Naive thymus-derived CD8-positive, alpha-beta T cell (primary cell): ENCODE measurements at regions not wholly inside any gene's neighbourhood (a gene's known extent, or its start where the extent isn't known, plus 50 kb on each side); places are given as distances from the start of the nearest gene placed in this dataset.
"Not testable (repeated sequence)": the region's sequence is repeated elsewhere in the genome, so short reads cannot be mapped to it uniquely, and the experiment has no call there.

Experiments used
- ATAC-seq, 2 donors: fragments of 150-1000 bp; cut with Tn5 transposase in 1 of 2; sonication (Bioruptor Pico), chemical (Tn5 transposase) in 1 of 2; 1 replicate in 1 of 2; 2 replicates in 1 of 2; pipeline ENCODE4 v1.10.0; 2021; ENCODE audit warnings: mild to moderate bottlenecking in 2 of 2, moderate library complexity in 2 of 2
- POLR2A ChIA-PET: fragments of 350-600 bp; sonication (Branson Sonifier 250); formaldehyde crosslinking; loops from one replicate; lab custom pipeline; 2021; ENCODE audit warnings: antibody characterized with exemption; lab: Charles Lee
- DNase-seq, 10 donors: peaks; one replicate each; pipeline versions ENCODE4 v3.0.0 to v3.0.0-alpha.2; 2020 to 2022
- H3K27ac Mint-ChIP-seq, 10 donors: one replicate each; pipeline ENCODE4 v1.8.0; 2020 to 2022; ENCODE audit warnings: mild to moderate bottlenecking in 10 of 10, mixed read lengths in 10 of 10, moderate library complexity in 4 of 10, inconsistent platforms in 1 of 10
- H3K27me3 Mint-ChIP-seq, 5 donors: one replicate each; pipeline ENCODE4 v1.8.0; 2021 to 2022; ENCODE audit warnings: mixed read lengths in 5 of 5
- H3K36me3 Mint-ChIP-seq, 3 donors: one replicate each; pipeline ENCODE4 v1.8.0; 2020 to 2022; ENCODE audit warnings: mixed read lengths in 3 of 3, mild to moderate bottlenecking in 2 of 3, inconsistent platforms in 1 of 3
- H3K4me1 Mint-ChIP-seq, 4 donors: one replicate each; pipeline ENCODE4 v1.8.0; 2021 to 2022; ENCODE audit warnings: mixed read lengths in 4 of 4
- H3K4me3 Mint-ChIP-seq, 10 donors: one replicate each; pipeline ENCODE4 v1.8.0; 2020 to 2022; ENCODE audit warnings: mild to moderate bottlenecking in 10 of 10, mixed read lengths in 10 of 10, moderate library complexity in 6 of 10, inconsistent platforms in 1 of 10
- H3K9me3 Mint-ChIP-seq, 9 donors: one replicate each; pipeline ENCODE4 v1.8.0; 2020 to 2022; ENCODE audit warnings: mixed read lengths in 9 of 9, mild to moderate bottlenecking in 3 of 9, inconsistent platforms in 1 of 9, moderate library complexity in 1 of 9

DNA sequence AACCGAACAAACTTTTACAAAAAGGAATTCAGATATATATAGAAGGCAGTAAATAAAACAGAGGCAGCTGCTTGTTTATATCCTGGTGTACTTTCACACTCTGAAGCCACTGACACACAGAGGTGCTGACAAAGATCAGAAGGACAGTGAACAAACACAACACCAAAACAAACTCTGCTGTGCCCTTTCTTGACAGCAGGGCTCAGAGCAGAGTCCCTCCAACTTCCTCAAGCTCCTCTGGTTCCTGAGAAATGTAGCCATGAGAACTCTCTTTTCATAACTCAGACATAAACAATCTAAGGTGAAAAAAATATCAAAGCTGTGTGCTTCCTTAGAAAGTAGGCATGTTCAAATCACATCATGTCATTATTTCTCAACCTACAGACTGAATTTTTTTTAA is 1052.8 kb upstream of the SPRY2 start:
- DNase-seq (no peak), ATAC-seq (no peak)
- H3K27ac Mint-ChIP-seq, result no peak overlapping the region
- H3K27me3 Mint-ChIP-seq, result no peaks in the 10 kb centered on the region
- POLR2A ChIA-PET, result no interaction called here
- no peak overlapping the region for H3K4me3 Mint-ChIP-seq
- no peaks in the 10 kb centered on the region for H3K4me1 Mint-ChIP-seq
- peaks cover 0 to 10% (median 0%) of the 10 kb centered on the region in 3 donors for H3K36me3 Mint-ChIP-seq
- H3K9me3 Mint-ChIP-seq, result peaks cover 0 to 27% (median 10%) of the 10 kb centered on the region in 9 donors

- Mint-ChIP-seq H3K9me3 (peaks cover 0 to 33% (median 12%) of the 10 kb centered on the region in 9 donors), H3K36me3 (peaks cover 0 to 10% (median 0%) of the 10 kb centered on the region in 3 donors), H3K4me3 (no peak overlapping the region), H3K4me1 (no peaks in the 10 kb centered on the region), H3K27ac (no peak overlapping the region), H3K27me3 (no peaks in the 10 kb centered on the region)
- no peak for ATAC-seq
- POLR2A ChIA-PET, result no interaction called here
- no peak for DNase-seq
Measured at GRCh38 chr13:81393110-81393509, 1052.2 kb upstream of the SPRY2 start.

DNA sequence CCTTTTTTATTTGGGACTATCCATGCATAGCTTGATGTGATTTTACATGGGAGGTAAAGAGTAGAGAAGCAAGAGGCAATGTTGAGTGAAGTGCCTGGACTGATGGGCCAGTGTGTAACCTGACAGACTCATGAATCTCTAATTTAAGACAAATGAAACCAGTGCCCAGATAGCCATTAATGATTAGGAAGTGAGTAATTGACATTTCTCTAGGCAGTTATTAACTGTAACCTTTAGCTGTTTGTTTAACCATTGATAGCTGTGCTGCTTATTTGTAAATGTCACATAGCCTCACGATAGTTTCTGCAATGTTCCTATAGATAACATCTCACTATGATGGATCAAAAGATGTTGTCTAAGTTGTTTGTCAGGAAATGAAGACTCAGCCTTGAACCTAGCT is 1047.5 kb upstream of the SPRY2 start:
- H3K27me3 Mint-ChIP-seq, result no peaks in the 10 kb centered on the region
- peaks cover 0 to 6% (median 0%) of the 10 kb centered on the region in 3 donors for H3K36me3 Mint-ChIP-seq
- H3K27ac Mint-ChIP-seq, result no peak overlapping the region
- peaks cover 0 to 48% (median 13%) of the 10 kb centered on the region in 9 donors for H3K9me3 Mint-ChIP-seq
- POLR2A ChIA-PET, result no interaction called here
- no peak for ATAC-seq
- H3K4me3 Mint-ChIP-seq, result no peak overlapping the region
- no peaks in the 10 kb centered on the region for H3K4me1 Mint-ChIP-seq
- DNase-seq, result no peak

DNA sequence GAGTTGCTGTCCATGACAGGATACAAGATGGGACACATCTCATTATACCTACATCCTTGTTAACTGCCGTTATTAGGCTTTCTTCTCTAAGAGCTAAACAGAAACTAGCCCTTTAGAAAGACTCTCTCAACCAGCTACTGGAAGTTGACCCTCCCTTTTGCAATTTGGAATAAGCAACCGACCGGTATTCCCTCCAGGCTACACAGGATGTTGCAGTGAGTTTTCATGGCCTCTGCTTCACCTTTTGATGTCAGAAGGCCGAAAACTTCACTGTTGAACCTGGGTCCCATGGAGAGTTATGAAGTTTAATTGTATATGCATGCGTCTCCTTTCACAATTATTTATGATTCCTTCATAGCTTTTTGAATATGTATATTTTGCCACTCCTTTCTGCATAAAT is 1042.5 kb upstream of the SPRY2 start:
- H3K27me3 Mint-ChIP-seq, result no peaks in the 10 kb centered on the region
- no peaks in the 10 kb centered on the region for H3K4me1 Mint-ChIP-seq
- peaks cover 0 to 39% (median 9%) of the 10 kb centered on the region in 9 donors for H3K9me3 Mint-ChIP-seq
- POLR2A ChIA-PET, result no interaction called here
- H3K4me3 Mint-ChIP-seq, result no peak overlapping the region
- DNase-seq (no peak), ATAC-seq (no peak)
- H3K36me3 Mint-ChIP-seq, result no peaks in the 10 kb centered on the region
- no peak overlapping the region for H3K27ac Mint-ChIP-seq

- ATAC-seq, result no peak
- peaks cover 0 to 36% (median 10%) of the 10 kb centered on the region in 9 donors for H3K9me3 Mint-ChIP-seq
- DNase-seq, result no peak
- POLR2A ChIA-PET, result no interaction called here
- no peaks in the 10 kb centered on the region for H3K27me3 Mint-ChIP-seq
- no peaks in the 10 kb centered on the region for H3K4me1 Mint-ChIP-seq
- no peak overlapping the region for H3K27ac Mint-ChIP-seq
- no peaks in the 10 kb centered on the region for H3K36me3 Mint-ChIP-seq
- H3K4me3 Mint-ChIP-seq, result no peak overlapping the region
Measured at GRCh38 chr13:81382246-81382645, 1041.3 kb upstream of the SPRY2 start.

- Mint-ChIP-seq H3K27ac (no peak overlapping the region), H3K27me3 (no peaks in the 10 kb centered on the region), H3K4me1 (no peaks in the 10 kb centered on the region), H3K4me3 (no peak overlapping the region), H3K9me3 (peaks cover 0 to 34% (median 10%) of the 10 kb centered on the region in 9 donors), H3K36me3 (no peaks in the 10 kb centered on the region)
- ATAC-seq, result no peak
- no peak for DNase-seq
- POLR2A ChIA-PET, result no interaction called here
Measured at GRCh38 chr13:81381560-81381959, 1040.6 kb upstream of the SPRY2 start.

DNA sequence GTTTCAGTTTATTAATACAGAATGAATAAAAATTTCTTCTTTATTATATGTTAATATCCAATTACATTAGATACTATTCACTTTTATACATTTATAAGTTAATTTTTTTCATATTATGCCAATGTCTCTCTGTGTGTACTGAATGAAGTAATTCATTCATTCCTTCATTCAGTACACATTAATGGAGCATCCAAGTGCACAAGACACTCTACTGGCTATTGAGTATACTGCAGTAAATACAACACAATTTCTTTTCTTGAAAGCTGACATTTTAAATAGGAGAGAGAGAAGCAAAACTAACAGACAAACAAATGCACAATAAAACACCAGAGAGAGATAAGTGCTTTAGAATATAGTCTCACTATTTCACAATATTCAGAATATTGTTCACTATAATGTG is 1038.3 kb upstream of the SPRY2 start:
- Mint-ChIP-seq H3K4me3 (no peak overlapping the region), H3K27me3 (no peaks in the 10 kb centered on the region)

GRCh38 chr13:81377921-81378320 is 1037.0 kb upstream of the SPRY2 start:
- Mint-ChIP-seq H3K4me1 (no peaks in the 10 kb centered on the region), H3K4me3 (no peak overlapping the region), H3K36me3 (no peaks in the 10 kb centered on the region), H3K27me3 (no peaks in the 10 kb centered on the region), H3K9me3 (peaks cover 0 to 13% (median 8%) of the 10 kb centered on the region in 9 donors), H3K27ac (no peak overlapping the region)
- DNase-seq (no peak), ATAC-seq (no peak)
- POLR2A ChIA-PET, result no interaction called here

More for the DNA sequence above, 1038.3 kb upstream of the SPRY2 start:
- no peak for DNase-seq
- no peak for ATAC-seq
- Mint-ChIP-seq H3K27ac (no peak overlapping the region), H3K36me3 (no peaks in the 10 kb centered on the region), H3K4me1 (no peaks in the 10 kb centered on the region), H3K9me3 (peaks cover 0 to 18% (median 10%) of the 10 kb centered on the region in 9 donors)
- POLR2A ChIA-PET, result no interaction called here

DNA sequence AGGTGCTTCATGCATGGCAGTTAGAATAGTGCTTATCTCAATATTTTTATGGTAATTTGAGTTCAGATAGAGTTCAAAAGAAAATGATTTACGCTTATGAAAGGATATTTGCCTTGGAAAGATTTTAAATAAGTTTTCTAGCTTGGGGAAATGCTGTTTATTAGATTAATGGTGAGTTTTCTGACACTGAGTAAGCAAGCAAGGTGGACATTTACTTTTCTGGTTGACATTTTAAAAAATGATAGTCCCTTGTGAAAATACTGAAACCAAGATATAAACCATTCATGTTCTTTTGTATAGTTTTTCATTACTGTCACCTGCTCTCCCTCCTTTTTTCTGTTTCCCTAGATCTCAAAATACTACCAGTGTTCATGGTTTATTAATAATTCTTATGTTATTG is 1034.8 kb upstream of the SPRY2 start:
- Mint-ChIP-seq H3K36me3 (no peaks in the 10 kb centered on the region), H3K27me3 (no peaks in the 10 kb centered on the region), H3K4me1 (no peaks in the 10 kb centered on the region), H3K9me3 (peaks cover 0 to 18% (median 8%) of the 10 kb centered on the region in 9 donors), H3K27ac (no peak overlapping the region), H3K4me3 (no peak overlapping the region)
- POLR2A ChIA-PET, result no interaction called here
- DNase-seq (no peak), ATAC-seq (no peak)

DNA sequence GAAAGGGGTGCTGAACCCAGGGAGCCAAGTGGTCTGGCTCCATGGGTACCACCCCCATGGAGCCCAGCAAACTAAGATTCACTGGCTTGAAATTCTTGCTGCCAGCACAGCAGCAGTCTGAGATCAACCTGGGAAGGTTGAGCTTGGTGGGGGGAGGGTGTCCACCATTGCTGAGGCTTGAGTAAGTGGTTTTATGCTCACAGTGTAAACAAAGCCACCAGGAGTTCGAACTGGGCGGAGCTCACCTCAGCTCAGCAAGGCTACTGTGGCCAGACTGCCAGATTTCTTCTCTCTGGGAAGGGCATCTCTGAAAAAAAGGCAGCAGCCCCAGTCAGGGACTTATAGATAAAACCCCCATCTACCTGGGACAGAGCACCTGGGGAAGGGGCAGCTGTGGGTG is 1021.8 kb upstream of the SPRY2 start:
- not testable (repeated sequence) for H3K36me3 Mint-ChIP-seq, H3K27me3 Mint-ChIP-seq, H3K4me3 Mint-ChIP-seq

DNA sequence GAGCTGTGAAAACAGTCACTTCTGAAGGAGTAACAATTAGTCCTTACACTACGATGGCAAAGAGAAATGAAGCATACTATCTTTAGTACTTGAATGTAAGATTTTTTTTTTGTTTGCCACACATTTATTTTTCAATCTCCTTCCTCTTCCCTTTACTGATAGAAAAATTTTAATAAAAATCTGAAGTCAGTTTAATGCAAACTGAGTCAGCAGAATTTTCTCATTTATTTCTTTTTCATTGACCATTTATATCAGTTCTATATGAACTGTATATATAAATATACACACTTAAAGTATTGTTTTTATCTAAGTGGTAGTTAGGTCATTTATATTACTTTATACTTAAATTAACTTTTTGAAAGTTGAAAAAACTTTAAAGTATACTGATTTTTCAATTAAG is 1009.1 kb upstream of the SPRY2 start:
- Mint-ChIP-seq H3K4me1 (no peaks in the 10 kb centered on the region), H3K4me3 (no peak overlapping the region), H3K27ac (no peak overlapping the region), H3K27me3 (no peaks in the 10 kb centered on the region), H3K9me3 (peaks cover 0 to 21% (median 4%) of the 10 kb centered on the region in 9 donors), H3K36me3 (no peaks in the 10 kb centered on the region)
- no peak for ATAC-seq
- POLR2A ChIA-PET, result no interaction called here
- DNase-seq, result no peak

More for the DNA sequence above, 1021.8 kb upstream of the SPRY2 start:
- ATAC-seq, DNase-seq, H3K27ac Mint-ChIP-seq, H3K4me1 Mint-ChIP-seq, POLR2A ChIA-PET: not testable (repeated sequence)
- peaks cover 3 to 47% (median 16%) of the 10 kb centered on the region in 9 donors for H3K9me3 Mint-ChIP-seq

- H3K4me3 Mint-ChIP-seq, H3K36me3 Mint-ChIP-seq, H3K4me1 Mint-ChIP-seq, DNase-seq, H3K27me3 Mint-ChIP-seq, ATAC-seq, POLR2A ChIA-PET, H3K27ac Mint-ChIP-seq: not testable (repeated sequence)
- H3K9me3 Mint-ChIP-seq, result peaks cover 0 to 23% (median 7%) of the 10 kb centered on the region in 9 donors
Measured at GRCh38 chr13:81340118-81341069, 999.5 kb upstream of the SPRY2 start.

DNA sequence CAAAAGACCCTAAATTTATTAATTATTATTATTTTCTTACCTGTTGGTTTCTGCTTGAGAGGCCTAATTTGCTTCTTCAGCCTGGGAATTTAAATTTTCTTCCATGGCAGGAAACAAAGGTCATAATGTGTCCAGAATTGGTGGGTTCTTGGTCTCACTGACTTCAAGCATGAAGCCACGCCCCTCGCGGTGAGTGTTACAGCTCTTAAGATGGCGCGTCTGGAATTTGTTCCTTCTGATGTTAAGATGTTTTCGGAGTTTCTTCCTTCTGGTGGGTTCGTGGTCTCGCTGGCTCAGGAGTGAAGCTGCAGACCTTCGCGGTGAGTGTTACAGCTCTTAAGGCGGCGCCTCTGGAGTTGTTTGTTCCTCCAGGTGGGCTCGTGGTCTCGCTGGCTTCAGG is 998.7 kb upstream of the SPRY2 start:
- H3K36me3 Mint-ChIP-seq, H3K4me3 Mint-ChIP-seq, POLR2A ChIA-PET: not testable (repeated sequence)

More for the DNA sequence above, 998.7 kb upstream of the SPRY2 start:
- not testable (repeated sequence) for ATAC-seq, H3K27me3 Mint-ChIP-seq, DNase-seq, H3K27ac Mint-ChIP-seq, H3K4me1 Mint-ChIP-seq
- H3K9me3 Mint-ChIP-seq, result peaks cover 0 to 18% (median 7%) of the 10 kb centered on the region in 9 donors
